H9 (cell line): ENCODE measurements at regions not wholly inside any gene's neighbourhood (a gene's known extent, or its start where the extent isn't known, plus 50 kb on each side); places are given as distances from the start of the nearest gene placed in this dataset.

ENCODE experiments used
- DNase-seq: peaks from one replicate; pipeline ENCODE4 v3.0.0-alpha.2; 2017
- H2AFZ ChIP-seq: one replicate; pipeline ENCODE4 v1.6.1; 2013; ENCODE audit warnings: mild to moderate bottlenecking, low read length, control low read depth, moderate library complexity
- H2AK5ac ChIP-seq: 2 replicates; pipeline ENCODE4 v1.6.1; 2013; ENCODE audit warnings: low read length, control low read depth, mixed read lengths; ENCODE audit not compliant: insufficient read length
- H2BK120ac ChIP-seq: one replicate; pipeline ENCODE4 v1.6.1; 2013; ENCODE audit warnings: low read depth, mild to moderate bottlenecking, low read length, control low read depth, inconsistent platforms; ENCODE audit not compliant: poor library complexity, severe bottlenecking
- H2BK12ac ChIP-seq: 2 replicates; pipeline ENCODE4 v1.6.1; 2013; ENCODE audit warnings: low read length, control low read depth, mixed read lengths, low read depth; ENCODE audit not compliant: insufficient read length
- H2BK15ac ChIP-seq: 2 replicates; pipeline ENCODE4 v1.6.1; 2013; ENCODE audit warnings: low read depth, low read length, control low read depth
- H2BK20ac ChIP-seq: one replicate; pipeline ENCODE4 v1.6.1; 2013; ENCODE audit warnings: low read depth, mild to moderate bottlenecking, low read length, control low read depth, inconsistent platforms; ENCODE audit not compliant: poor library complexity, severe bottlenecking
- H2BK5ac ChIP-seq: 2 replicates; pipeline ENCODE4 v1.6.1; 2013; ENCODE audit warnings: low read length, control low read depth, mixed read lengths; ENCODE audit not compliant: insufficient read length
- H3K14ac ChIP-seq: 2 replicates; pipeline ENCODE4 v1.6.1; 2013; ENCODE audit warnings: low read length, control low read depth; ENCODE audit not compliant: insufficient read depth
- H3K18ac ChIP-seq: 2 replicates; pipeline ENCODE4 v1.6.1; 2013; ENCODE audit warnings: low read depth, mild to moderate bottlenecking, mixed read lengths, low read length, control low read depth; ENCODE audit not compliant: insufficient read length
- H3K23ac ChIP-seq: 2 replicates; pipeline ENCODE4 v1.6.1; 2013; ENCODE audit warnings: low read length, control low read depth, mixed read lengths, low read depth; ENCODE audit not compliant: insufficient read length
- H3K23me2 ChIP-seq: 2 replicates; pipeline ENCODE4 v1.6.1; 2013; ENCODE audit warnings: low read depth, mild to moderate bottlenecking, mixed read lengths, low read length, control low read depth; ENCODE audit not compliant: insufficient read length, poor library complexity, severe bottlenecking
- H3K27ac ChIP-seq: 2 replicates; pipeline ENCODE4 v1.5.1; 2013; ENCODE audit warnings: low read length, control low read depth, mixed read lengths, low read depth; ENCODE audit not compliant: insufficient read length
- H3K27me3 ChIP-seq: 2 replicates; pipeline ENCODE4 v1.6.1; 2013; ENCODE audit warnings: low read length, control low read depth, inconsistent platforms; ENCODE audit not compliant: insufficient read depth
- H3K4ac ChIP-seq: 2 replicates; pipeline ENCODE4 v1.6.1; 2013; ENCODE audit warnings: low read depth, mild to moderate bottlenecking, control low read depth, inconsistent platforms, low read length, moderate library complexity
- H3K4me1 ChIP-seq: 2 replicates; pipeline ENCODE4 v1.6.1; 2013; ENCODE audit warnings: low read length, control low read depth, inconsistent platforms; ENCODE audit not compliant: insufficient read depth
- H3K4me2 ChIP-seq: 2 replicates; pipeline ENCODE4 v1.6.1; 2013; ENCODE audit warnings: low read length, control low read depth, mixed read lengths; ENCODE audit not compliant: insufficient read length, insufficient read depth
- H3K56ac ChIP-seq: 2 replicates; pipeline ENCODE4 v1.6.1; 2013; ENCODE audit warnings: low read depth, mild to moderate bottlenecking, mixed read lengths, low read length, control low read depth; ENCODE audit not compliant: insufficient read length
- H3K79me1 ChIP-seq: 2 replicates; pipeline ENCODE4 v1.6.1; 2013; ENCODE audit warnings: low read depth, mild to moderate bottlenecking, moderate library complexity, low read length, control low read depth, inconsistent platforms; ENCODE audit not compliant: insufficient read depth, poor library complexity, severe bottlenecking
- H3K79me2 ChIP-seq: 2 replicates; pipeline ENCODE4 v1.6.1; 2013; ENCODE audit warnings: low read length, control low read depth, inconsistent platforms; ENCODE audit not compliant: insufficient read depth
- H3K9ac ChIP-seq: 2 replicates; pipeline ENCODE4 v1.6.1; 2013; ENCODE audit warnings: low read length, control low read depth, mixed read lengths; ENCODE audit not compliant: insufficient read length; ENCODE audit errors: extremely low read depth
- H3K9me3 ChIP-seq: one replicate; pipeline ENCODE4 v1.6.1; 2013; ENCODE audit warnings: low read depth, low read length, inconsistent platforms; ENCODE audit not compliant: control insufficient read depth
- H3T11ph ChIP-seq: one replicate; pipeline ENCODE4 v1.6.1; 2013; ENCODE audit warnings: mild to moderate bottlenecking, low read length, control low read depth, inconsistent platforms
- H4K20me1 ChIP-seq: one replicate; pipeline ENCODE4 v1.6.1; 2013; ENCODE audit not compliant: control insufficient read depth, insufficient read length, insufficient read depth
- H4K5ac ChIP-seq: 2 replicates; pipeline ENCODE4 v1.6.1; 2013; ENCODE audit warnings: low read depth, mild to moderate bottlenecking, mixed read lengths, low read length, control low read depth; ENCODE audit not compliant: insufficient read length
- H4K8ac ChIP-seq: replicated peaks from 2 replicates; pipeline ENCODE4 v1.6.1; 2013; ENCODE audit warnings: low read length, control low read depth, mixed read lengths, low read depth; ENCODE audit not compliant: insufficient read length
- H4K91ac ChIP-seq: 2 replicates; pipeline ENCODE4 v1.6.1; 2013; ENCODE audit warnings: low read depth, mild to moderate bottlenecking, moderate library complexity, mixed read lengths, low read length, control low read depth; ENCODE audit not compliant: insufficient read length
- H3K27ac Mint-ChIP-seq, 3 experiments: 2 replicates in 2 of 3; 3 replicates in 1 of 3; pipeline ENCODE4 v1.8.0; 2020 to 2021; ENCODE audit warnings: mixed read lengths in 3 of 3, mild to moderate bottlenecking in 1 of 3, moderate library complexity in 1 of 3
- H3K27me3 Mint-ChIP-seq: 2 replicates; pipeline ENCODE4 v1.8.0; 2021; ENCODE audit warnings: low read depth, mild to moderate bottlenecking, moderate library complexity, mixed read lengths
- H3K36me3 Mint-ChIP-seq, 3 experiments: 2 replicates in 2 of 3; 3 replicates in 1 of 3; pipeline ENCODE4 v1.8.0; 2020 to 2021; ENCODE audit warnings: low read depth in 3 of 3, mixed read lengths in 3 of 3; ENCODE audit not compliant: insufficient read depth in 1 of 3
- H3K4me1 Mint-ChIP-seq, 2 experiments: 2 replicates each; pipeline ENCODE4 v1.8.0; 2020; ENCODE audit warnings: mixed read lengths in 2 of 2
- H3K4me3 Mint-ChIP-seq, 2 experiments: 2 replicates in 1 of 2; 3 replicates in 1 of 2; pipeline ENCODE4 v1.8.0; 2020 to 2021; ENCODE audit warnings: mild to moderate bottlenecking in 2 of 2, mixed read lengths in 2 of 2, moderate library complexity in 1 of 2
- H3K9me3 Mint-ChIP-seq, 2 experiments: 2 replicates in 1 of 2; 3 replicates in 1 of 2; pipeline ENCODE4 v1.8.0; 2020; ENCODE audit warnings: mild to moderate bottlenecking in 2 of 2, mixed read lengths in 2 of 2, moderate library complexity in 1 of 2
- CTCF ChIP-seq: fragments of 200-600 bp; sonication (generic); conservative IDR thresholded peaks from 3 replicates; pipeline ENCODE4 v1.8.0; 2021; ENCODE audit warnings: antibody characterized with exemption, mild to moderate bottlenecking
- WGBS: extraction: QIAGEN DNeasy Blood & Tissue Kit; methylation state at CpG from one replicate; pipeline ENCODE4 v1.1.7; 2013; ENCODE audit warnings: missing lambda C conversion rate, low lambda C conversion rate, mixed read lengths; ENCODE audit not compliant: insufficient read length; ENCODE audit errors: extremely low coverage; 5-methylcytosine and 5-hydroxymethylcytosine counted together

GRCh38 chr13:21232196-21232595 is 55.7 kb downstream of the MRPL57 start:
- no CpG with 5 or more reads among the region's 8 CpGs for WGBS
- Histone ChIP-seq H3K9me3 (no peaks in the 10 kb centered on the region), H3K79me1 (no peaks in the 10 kb centered on the region), H2BK120ac (no peak overlapping the region), H2AFZ (no peak overlapping the region), H2BK15ac (no peak overlapping the region), H3T11ph (no peak overlapping the region), H4K5ac (no peak overlapping the region), H2BK20ac (no peak overlapping the region), H3K27ac (no peak overlapping the region), H3K23ac (no peak overlapping the region), H3K4me2 (no peak overlapping the region), H3K4me1 (no peaks in the 10 kb centered on the region), H3K79me2 (no peaks in the 10 kb centered on the region), H2BK5ac (no peak overlapping the region), H4K20me1 (no peaks in the 10 kb centered on the region), H3K56ac (no peak overlapping the region), H3K23me2 (no peaks in the 10 kb centered on the region), H2BK12ac (no peak overlapping the region), H3K14ac (no peak overlapping the region), H4K8ac (no peak overlapping the region), H3K9ac (no peak overlapping the region), H2AK5ac (no peak overlapping the region), H3K18ac (no peak overlapping the region), H3K4ac (no peak overlapping the region), H4K91ac (no peak overlapping the region), H3K27me3 (no peaks in the 10 kb centered on the region)
- Mint-ChIP-seq H3K27me3 (no peaks in the 10 kb centered on the region), H3K4me3 (no peak overlapping the region), H3K4me1 (peaks cover 4 to 13% of the 10 kb centered on the region in 2 experiments), H3K9me3 (no peaks in the 10 kb centered on the region; a peak in 1 of 5 replicates), H3K27ac (no peak overlapping the region), H3K36me3 (peaks cover 0 to 2% (median 0%) of the 10 kb centered on the region in 3 experiments; a peak in 1 of 7 replicates)
- DNase-seq: no peak
- TF ChIP-seq CTCF: no peak
